HG02623 (cell line): ENCODE measurements at regions not wholly inside any gene's neighbourhood (a gene's known extent, or its start where the extent isn't known, plus 50 kb on each side); places are given as distances from the start of the nearest gene placed in this dataset.
"Not testable (repeated sequence)": the region's sequence is repeated elsewhere in the genome, so short reads cannot be mapped to it uniquely, and the experiment has no call there.

Experiments used
- ATAC-seq: cut with Tn5 transposase; IDR thresholded peaks from one replicate; pipeline ENCODE4 v1.9.1; 2021; ENCODE audit warnings: moderate library complexity; ENCODE audit not compliant: unreplicated experiment

DNA sequence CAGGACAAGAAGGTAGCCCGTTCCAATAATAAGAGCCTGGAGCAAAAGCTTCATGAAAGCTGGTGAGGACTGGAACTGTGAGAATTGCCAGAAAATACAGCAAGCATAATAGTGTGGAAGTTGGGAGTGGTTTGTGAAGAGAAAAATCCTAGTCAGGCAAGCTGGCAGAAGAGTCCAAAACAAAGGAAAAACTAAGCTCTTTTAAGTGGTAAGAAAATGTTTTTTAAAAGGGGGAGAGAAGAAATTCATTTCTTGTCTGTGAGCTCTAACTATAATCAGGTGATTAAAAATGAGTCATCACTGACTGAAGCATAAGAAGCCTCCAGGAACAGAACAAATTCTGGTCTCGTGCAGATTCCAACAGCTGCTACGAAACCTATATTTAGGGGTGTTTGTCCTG is 102.6 kb downstream of the CAAP1 start:
- no peak for ATAC-seq

DNA sequence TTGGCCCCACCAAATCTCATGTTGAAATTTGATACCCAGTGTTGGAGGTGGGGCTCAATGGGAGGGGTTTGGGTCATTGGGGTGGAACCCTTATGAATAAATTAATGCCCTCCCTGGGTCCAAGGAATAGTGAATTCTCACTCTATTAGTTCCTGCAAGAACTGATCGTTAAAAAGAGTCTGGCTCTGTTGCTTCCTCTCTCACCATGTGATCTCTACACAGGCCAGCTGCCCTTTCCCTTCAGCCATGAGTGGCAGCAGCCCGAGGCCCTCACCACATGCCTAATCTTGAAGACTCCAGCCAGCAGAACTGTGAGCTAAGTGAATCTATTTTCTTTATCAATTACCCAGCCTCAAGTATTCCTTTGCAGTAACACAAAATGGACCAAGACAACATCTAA is 106.0 kb downstream of the CAAP1 start:
- ATAC-seq, result no peak

DNA sequence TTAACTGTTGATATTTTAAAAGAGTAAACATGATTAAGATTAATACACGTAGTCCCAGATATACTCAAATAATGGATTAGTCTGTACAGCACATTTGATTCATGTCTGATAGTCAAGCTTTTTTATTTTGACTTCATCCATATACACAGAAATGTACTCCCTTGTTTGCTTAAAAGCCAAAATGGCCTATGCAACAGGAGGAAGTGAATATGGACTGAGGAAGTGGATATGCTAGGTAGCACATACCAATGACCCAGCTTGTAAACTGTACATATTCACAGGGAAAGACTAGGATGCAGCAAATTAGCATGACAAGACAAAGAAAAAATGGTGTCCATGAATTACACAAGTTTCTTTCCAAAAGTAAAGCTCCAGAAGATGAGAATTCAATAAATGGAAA is 109.7 kb downstream of the CAAP1 start:
- no peak for ATAC-seq

- no peak for ATAC-seq
These were observed 110.7 kb downstream of the CAAP1 start for GRCh38 chr9:26781906-26782305.

DNA sequence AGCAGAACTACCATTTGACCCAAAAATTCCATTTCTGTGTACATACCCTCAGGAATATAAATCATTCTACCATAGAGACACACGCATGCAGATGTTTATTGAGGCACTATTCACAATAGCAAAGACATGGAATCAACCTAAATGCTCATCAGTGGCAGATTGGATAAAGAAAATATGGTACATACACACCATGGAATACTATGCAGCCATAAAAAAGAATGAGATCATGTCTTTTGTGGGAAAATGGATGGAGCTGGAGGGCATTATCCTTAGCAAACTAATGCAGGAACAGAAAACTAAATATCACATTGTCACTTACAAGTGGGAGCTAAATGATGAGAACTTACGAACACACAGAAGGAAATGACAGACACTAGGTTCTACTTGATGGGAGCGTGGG is 112.3 kb downstream of the CAAP1 start:
- not testable (repeated sequence) for ATAC-seq

DNA sequence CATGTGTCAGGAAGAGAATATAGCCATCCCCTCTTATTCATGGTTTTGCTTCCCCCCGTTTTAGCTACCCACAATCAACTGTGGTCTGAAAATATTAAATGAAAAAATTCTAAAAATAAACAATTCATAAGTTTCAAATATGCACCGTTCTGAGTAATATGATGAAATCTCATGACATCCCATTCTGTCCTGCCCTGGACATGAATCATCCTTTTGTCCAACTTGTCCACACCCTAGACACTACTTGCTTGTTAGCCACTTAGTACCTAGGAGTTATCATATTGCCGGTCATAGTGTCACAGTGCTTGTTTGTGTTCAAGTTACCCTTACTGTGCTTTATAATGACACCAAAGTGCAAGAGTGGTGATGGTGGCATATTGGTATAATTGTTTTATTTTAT is 113.5 kb downstream of the CAAP1 start:
- no peak for ATAC-seq

GRCh38 chr9:26775391-26775790 is 117.2 kb downstream of the CAAP1 start:
- no peak for ATAC-seq

GRCh38 chr9:26773056-26773455 is 119.5 kb downstream of the CAAP1 start:
- no peak for ATAC-seq

GRCh38 chr9:26770821-26771220 is 121.8 kb downstream of the CAAP1 start:
- ATAC-seq, result no peak

DNA sequence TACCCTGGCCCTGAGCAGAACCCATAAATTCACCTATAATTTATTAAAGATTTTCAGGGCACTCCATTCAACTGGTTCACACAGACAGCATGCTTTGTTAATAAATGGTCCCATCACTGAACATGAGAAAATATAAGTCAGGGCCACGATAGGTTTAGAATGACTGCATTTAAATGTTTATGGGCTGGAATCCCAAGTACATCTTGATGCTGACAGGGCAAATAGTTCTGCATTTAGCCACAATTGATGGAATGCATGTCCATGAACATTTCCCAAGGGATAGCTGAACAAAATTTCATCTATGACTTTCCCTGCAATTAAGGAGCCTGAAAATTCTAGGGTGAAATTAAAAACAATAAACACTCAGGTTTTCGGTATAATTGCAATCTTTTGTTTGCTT is 124.5 kb downstream of the CAAP1 start:
- ATAC-seq, result no peak

- ATAC-seq, result no peak
These were observed 131.9 kb downstream of the CAAP1 start for GRCh38 chr9:26760675-26761074.

- ATAC-seq, result no peak
These were observed 133.9 kb downstream of the CAAP1 start for GRCh38 chr9:26758655-26759054.

GRCh38 chr9:26756881-26757280 is 135.7 kb downstream of the CAAP1 start:
- no peak for ATAC-seq

- no peak for ATAC-seq
These were observed 137.1 kb downstream of the CAAP1 start for GRCh38 chr9:26755476-26755875.

GRCh38 chr9:26754509-26755164 is 138.0 kb downstream of the CAAP1 start:
- no peak for ATAC-seq

- ATAC-seq, result no peak
These were observed 138.6 kb downstream of the CAAP1 start for GRCh38 chr9:26753971-26754370.

DNA sequence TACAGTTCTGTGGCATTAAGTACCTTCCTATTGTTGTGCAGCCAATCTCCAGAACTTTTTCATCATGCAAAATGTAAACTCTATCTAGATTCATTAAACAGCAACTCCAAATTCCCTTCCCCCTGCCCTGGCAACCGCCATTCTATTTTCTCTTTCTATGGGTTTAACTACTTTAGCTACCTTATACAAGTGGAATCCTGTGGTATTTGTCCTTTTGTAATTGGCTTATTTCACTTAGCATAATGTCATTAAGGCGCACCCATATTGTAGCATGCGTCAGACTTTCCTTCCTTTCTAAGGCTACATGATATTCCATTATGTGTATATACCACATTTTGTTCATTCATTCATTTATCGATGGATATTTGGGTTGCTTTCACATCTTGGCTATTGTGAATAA is 142.4 kb downstream of the CAAP1 start:
- ATAC-seq, result no peak

DNA sequence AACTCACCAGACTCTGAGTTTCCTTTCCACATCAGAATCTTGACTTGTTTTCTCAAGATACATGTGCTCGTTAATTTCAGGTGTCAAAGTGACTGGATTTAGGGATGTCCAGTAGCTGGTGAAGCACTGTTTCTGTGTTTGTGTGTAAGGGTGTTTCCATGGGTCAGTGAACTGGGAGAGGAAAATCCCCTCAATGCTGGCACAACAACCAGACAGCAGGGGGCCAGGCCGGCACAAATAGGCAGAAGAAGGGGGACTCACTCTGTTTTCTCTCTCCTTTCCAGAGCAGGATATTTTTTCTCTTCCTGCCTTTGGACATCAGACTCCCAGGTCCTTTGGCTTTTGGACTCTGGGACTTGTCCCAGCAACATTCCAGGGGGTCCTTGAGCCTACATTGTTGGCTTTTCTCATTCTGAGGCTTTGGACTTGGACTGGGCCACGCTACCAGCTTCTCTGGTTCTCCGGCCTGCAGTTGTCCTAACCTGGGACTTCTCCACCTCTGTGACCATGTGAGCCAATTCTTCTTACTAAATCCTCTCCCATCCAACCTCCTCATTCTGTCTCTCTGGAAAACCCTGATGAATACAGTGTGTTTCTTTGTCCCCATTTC is 144.0 kb downstream of the CAAP1 start:
- ATAC-seq, result no peak

GRCh38 chr9:26747611-26748010 is 145.0 kb downstream of the CAAP1 start:
- no peak for ATAC-seq

GRCh38 chr9:26746357-26747072 is 146.1 kb downstream of the CAAP1 start:
- peak; percentile 91 for ATAC-seq

GRCh38 chr9:26745111-26745510 is 147.5 kb downstream of the CAAP1 start:
- ATAC-seq, result no peak

DNA sequence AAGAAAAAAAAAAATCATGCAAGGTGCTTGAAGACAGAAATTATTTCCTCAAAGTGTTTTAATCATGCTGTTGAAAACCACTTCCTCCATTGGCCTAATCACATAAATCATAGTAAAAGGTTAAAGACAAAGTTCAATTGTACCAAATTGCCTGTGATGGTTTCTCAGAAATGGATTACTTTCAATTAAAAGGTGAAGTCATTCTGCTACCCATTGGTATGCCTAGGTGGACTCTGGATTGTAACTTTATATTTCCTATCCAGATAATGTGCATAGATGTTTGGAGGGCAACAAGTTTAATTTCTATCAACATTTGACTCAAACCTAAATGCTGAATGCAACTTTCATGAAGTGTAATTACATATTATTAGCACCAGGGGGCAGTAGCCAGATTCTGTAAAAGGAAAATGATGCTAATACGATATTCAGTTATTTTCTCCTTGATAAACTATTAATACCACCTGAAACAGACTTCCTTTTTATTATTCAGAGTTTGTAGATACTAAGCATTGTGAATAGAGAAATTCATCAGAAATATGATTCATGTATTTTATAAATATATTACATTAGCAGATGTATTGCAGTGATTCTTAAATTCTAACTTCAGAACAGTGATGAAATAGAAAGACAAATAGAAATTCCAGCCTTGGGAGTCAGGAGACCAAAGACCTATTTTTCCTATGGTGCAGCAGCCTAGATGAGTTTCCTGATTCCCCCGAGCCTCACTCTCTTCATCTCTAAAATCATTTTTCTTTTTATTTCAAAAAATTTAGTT is 148.2 kb downstream of the CAAP1 start:
- no peak for ATAC-seq
